Hematopoietic multipotent progenitor cell (in vitro differentiated cells): ENCODE measurements at regions not wholly inside any gene's neighbourhood (a gene's known extent, or its start where the extent isn't known, plus 50 kb on each side); places are given as distances from the start of the nearest gene placed in this dataset.
"Not testable (repeated sequence)": the region's sequence is repeated elsewhere in the genome, so short reads cannot be mapped to it uniquely, and the experiment has no call there.

ENCODE experiments used
- DNase-seq, 3 donors: peaks; one replicate each; pipeline ENCODE4 v3.0.0-alpha.2; 2011 to 2015; ENCODE audit warnings: low read depth in 2 of 3, low spot score in 2 of 3

DNA sequence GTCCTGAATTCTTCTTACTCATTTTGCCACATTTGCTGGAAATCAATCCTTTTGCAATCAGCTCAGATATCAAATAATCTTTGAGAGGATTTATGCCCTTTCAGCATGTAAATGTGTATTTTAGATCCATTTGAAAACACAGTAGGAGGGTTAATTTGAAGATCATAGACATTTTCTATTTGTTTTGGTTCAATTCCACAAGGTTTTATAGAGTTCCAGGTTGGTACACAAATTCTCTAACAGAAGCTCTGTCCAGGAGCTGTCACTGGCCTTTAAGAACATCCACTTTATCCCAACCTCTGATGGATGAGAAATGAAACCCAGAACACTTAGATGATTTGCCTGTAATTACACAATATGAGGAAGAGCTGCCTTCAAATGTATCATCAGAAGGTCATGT is 157.3 kb upstream of the CHAC2 start:
- DNase-seq, result no peak

DNA sequence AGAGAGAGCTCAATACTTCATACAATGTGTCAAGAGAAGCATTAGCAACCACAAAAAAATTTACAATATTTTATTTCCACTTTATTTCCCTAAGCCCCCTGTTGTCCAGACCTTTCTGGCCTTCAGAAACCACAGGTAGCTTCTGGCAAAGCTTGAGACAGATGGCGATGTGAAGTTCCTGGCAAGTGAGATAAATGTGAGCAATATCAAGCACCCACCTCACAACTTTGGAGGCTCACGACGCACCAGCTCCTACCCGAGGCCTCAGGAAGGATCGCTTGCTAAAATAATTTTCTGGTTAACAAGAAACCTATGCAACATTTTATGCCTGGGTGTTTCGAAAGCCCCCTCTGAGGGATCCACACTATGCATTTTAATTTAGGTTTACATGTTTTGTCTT is 158.1 kb upstream of the CHAC2 start:
- DNase-seq, result no peak

DNA sequence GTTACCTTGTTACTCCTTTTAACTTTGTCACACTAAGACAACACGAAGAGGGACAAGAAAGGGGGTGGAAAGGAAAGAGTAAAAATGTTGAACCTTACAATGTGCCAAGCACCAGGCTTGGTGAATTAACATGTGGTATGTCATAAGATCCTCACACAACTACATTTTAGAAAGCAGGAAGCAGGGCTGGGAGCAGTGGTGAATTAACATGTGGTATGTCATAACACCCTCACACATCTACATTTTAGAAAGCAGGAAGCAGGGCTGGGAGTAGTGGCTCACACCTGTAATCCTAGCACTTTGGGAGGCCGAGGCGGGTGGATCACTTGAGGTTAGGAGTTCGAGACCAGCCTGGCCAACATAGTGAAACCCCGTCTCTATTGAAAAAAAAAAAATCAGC is 159.3 kb upstream of the CHAC2 start:
- no peak for DNase-seq

DNA sequence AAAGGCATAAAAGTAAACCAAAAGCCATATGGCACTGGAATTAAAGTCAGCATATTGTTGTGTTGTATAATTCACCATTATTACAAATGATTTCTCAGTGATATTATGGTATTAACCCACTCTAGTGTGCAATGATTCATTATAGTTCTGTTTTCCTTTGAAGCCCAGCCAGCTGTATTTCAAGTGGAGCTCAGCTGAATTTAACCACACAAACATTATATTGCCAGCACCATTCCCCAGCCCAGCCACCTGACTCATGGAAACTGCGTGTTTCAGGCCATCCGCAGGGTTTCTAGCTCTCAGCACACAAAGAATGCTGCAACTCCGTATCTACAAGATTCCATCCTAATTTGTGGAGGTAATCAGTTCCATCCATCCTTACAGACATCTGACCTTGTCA is 166.8 kb upstream of the CHAC2 start:
- DNase-seq, result no peak

DNA sequence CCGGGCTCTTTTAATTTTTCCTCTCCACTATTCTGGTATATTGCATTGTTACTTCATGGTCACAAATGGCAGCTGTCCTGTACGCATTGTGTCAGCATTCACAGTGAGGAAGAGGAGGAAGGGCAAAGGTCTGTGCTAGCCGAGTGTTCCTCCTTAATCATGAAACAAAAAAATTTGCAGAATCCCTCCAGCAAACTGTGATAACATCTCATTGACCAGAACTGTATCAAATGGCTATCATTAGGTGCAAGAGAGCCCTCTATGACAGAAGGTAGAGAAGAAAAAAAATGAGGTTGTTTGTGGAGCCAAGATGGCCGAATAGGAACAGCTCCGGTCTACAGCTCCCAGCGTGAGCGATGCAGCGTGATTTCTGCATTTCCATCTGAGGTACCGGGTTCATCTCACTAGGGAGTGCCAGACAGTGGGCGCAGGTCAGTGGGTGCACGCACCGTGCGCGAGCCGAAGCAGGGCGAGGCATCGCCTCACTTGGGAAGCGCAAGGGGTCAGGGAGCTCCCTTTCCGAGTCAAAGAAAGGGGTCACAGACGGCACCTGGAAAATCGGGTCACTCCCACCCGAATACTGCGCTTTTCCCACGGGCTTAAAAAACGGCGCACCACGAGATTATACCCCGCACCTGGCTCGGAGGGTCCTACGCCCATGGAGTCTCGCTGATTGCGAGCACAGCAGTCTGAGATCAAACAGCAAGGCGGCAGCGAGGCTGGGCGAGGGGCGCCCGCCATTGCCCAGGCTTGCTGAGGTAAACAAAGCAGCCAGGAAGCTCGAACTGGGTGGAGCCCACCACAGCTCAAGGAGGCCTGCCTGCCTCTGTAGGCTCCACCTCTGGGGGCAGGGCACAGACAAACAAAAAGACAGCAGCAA is 180.6 kb upstream of the CHAC2 start:
- DNase-seq, result not testable (repeated sequence)

DNA sequence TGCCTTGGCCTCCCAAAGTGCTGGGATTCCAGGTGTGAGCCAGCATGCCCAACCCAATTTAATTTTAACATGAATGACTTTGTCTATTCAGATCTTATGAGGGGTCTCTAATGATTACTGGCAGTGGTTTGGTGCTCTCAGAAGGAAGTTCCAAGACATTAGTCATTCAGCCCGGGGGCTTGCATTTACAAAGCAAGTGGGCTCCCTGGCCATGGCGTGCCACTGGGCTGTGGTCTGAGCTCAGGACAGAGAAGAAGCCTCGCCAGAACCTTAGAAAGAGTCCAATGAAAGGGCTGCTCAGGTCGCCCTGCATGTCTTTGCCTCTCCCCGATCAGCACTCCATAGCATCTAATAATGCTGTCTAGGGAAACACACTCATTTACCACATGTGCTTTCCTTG is 182.6 kb upstream of the CHAC2 start:
- DNase-seq, result no peak

DNA sequence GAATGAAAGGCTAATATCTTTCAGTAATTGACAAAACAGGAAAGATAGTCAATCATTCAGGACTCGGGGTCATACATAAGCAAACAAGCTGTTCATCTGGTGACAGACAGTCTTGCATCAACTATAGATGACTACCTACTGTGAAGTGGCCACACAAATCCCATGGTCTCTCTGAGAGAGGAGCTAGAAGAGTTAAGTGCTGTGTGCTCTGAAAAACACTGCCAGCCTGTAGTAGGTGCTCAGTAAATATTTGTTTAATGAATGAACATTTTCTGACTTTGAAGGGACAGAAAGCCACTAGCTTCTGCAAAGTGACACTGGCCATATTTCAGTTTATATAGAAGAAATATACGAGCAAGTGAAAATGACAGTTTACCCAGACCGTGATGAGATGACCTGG is 184.0 kb upstream of the CHAC2 start:
- no peak for DNase-seq

DNA sequence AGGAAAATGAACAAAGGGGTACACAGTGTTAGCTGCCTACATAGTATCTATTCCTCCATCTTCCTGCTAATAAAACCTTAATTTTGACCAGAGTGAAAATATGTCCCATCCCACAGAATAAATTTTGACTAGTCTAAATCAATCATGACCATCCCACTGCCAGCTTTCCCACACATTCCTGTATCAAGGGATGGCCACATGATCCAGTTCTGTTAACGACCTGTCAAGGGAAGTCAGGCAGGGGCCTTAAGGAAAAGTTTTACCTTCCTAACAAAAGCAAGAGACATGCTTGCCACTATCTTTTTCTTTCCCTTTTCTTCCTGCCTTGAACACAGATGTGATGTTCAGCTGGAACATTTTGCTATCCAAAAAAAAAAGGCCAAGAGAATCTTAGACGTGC is 185.0 kb upstream of the CHAC2 start:
- no peak for DNase-seq

DNA sequence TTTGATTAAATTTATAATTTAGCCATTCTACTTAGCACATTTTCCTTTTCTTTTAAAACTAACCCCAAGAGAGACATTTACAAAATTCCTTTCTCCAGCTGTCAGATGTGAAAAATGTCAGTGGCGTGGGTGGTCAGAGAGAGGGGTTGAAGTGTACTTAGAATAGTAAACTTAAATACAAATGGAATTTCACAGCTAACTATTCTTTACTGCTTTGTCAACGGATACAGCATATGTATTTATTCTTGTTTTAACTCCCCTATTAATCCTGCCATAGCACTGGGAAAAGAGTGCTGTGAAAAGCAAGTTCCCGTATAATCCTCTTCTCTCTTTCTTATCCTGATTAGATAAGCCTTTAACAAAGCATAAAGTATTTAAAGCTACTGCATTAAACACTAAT is 191.4 kb upstream of the CHAC2 start:
- DNase-seq, result no peak

DNA sequence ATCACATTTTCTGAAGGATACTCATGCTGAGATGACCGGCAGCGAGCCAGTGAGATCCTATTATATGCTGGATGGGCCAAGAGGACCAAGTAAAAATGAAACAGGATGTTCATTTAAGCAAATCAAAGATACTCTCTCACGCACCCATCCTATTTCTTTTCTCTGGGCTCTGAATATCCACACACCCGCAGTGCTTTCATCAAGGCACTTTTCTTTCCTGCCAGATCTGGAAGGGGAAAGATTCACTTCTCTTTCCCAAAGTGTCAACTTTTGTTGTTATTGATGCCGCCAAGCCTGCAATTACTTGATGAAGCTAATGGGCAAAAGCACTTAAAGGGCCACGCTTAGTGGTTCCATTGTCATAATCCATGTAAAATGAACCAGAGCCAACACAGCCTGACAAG is 191.9 kb upstream of the CHAC2 start:
- DNase-seq, result no peak

DNA sequence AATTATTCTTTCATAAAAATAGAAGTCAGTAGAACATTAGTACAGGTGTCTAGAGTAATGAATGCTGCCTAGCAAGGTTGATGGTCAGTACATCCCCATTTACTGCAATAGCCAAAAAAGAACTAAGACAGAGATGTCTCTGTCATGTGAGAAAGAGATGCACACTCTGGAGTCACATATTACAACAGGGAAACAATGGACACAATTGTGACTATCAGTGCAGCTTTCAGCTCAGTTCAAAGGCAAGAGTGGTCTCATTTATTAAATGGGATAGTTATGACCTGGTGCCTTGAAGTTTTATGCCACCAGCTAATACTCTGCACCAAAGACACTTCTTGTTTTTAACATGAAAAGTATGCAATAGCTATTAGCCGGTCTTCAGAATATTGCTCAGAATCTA is 194.9 kb upstream of the CHAC2 start:
- DNase-seq, result no peak

DNA sequence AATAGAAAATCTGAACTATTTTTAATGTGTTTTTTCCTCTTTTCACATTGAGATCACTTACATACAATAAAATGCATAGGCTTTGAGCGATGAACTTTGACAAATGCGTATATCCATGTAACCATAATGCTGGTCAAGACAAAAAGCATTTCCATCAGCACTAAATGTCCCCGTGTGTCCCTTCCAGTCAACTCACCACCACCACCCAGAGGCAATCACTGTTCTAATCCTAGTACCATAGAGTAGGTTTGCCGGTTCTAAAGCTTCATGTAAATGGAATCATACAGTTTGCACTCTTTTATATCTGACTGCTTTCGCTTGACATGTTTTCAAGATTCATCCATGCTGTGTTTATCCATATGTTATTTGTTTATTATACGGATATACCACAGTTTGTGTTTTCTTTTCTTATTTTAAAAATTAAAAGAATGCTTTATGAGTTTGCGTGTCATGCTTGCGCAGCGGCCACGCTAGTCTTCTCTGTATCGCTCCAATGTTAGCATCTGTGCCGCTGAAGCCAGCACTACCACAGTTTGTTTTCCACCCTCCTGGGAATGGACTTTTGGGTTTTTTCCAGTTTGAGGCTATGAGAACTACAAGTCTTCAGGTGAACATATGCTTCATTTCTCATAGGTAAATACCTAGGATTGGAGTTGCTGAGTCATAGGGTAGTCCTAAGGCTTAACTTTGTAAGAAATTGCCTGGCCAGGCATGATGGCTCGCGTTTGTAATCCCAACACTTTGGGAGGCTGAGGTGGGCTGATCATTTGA is 197.5 kb upstream of the CHAC2 start:
- no peak for DNase-seq

DNA sequence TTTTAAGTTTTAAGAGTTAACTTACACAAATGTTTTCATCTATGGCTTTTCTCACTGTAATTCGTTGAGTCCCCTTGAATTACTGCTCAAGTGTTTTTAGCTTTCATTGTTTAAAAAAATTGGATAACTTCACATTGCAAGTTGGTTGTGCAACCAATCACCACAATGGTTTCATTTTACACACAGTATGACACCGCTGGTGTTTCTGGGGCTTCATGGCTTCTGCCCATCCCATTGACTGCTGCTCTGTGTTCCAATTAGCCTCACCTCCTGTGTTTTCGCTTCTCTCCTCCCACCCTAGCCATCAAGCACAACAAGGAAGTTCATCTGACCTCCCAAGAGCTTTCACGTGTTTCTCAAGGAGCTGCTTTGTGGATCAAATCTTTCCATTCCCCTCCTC is 199.1 kb upstream of the CHAC2 start:
- DNase-seq, result no peak

DNA sequence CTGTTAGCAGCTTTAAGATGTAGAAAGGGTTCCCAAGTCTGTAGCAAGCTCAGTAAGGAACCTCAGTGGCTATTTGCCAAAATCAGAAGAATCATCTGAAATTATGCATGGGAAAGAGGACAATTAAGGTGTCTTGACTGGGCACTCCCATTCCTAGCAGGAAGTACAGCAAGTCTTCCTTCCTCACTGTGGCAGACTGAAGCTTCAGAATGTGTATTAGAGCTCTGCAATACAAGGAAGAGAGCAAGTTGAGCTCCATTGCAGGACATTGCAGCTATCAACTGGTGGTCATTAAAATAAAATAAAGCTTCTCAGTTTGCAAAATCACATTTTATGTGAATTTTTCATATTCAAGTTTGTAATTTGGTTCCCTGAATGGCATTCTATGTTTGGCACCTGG is 200.5 kb upstream of the CHAC2 start:
- DNase-seq, result no peak

DNA sequence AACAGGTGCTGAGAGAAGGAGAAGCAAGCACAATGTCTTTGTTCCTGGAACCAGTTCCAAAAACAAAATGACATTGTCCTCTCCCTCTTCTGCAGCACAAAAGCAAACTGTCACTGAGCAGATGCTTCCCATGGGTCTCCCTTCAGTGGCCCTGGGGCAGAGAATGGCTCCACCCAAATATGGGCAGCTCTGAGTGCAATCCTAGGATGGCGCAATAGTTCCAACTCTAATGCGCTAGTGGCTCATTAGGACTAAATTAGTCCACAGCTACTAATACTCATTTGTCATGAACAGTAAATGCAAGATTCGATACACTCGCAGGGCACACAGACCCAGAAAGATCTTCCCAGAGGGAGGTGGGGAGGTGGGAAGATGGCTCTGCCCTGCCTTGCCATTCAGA is 205.2 kb upstream of the CHAC2 start:
- DNase-seq, result no peak

DNA sequence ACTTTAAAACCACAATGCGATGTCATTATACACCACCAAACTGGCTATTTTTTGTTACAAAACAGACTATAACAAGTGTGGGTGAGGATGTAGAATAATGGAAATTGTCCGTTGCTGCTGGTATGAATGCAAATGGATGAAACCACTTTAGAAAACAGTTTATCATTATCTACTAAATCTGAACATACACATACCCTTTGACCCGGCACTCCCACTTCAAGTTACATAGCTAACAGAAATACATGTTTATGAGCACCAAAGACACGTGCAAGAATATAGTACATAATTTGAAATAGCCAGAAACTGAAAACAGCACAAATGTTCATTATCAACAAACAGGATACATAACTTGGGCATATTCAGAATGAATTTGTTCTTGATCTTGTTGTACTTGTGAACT is 206.4 kb upstream of the CHAC2 start:
- DNase-seq, result no peak

DNA sequence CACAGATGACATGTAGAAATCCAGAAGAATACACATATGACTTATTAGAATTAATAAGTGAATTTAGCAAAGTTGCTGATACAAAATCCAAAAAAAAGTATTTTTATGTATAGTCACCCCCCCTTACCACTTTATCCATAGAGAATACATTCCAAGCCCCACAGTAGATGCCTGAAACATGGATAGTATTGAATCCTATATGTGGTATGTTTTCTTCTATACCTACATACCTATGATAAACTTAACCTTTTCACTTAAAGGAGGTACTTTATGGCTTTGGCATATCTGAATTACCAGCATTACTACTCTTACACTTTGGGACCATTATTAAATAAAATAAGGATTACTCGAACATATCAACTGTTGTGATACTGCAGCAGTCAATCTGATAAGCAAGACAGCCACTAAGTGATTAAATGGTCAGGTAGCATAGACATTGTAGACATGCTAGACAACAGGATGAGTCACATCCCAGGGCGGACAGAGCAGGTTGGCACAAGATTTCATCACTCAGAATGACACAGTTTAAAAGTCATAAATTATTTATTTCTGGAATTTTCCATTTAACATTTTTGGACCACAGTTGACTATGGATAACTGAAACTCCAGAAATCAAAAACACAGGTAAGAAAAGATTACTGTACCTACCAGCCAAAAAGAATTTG is 208.2 kb upstream of the CHAC2 start:
- DNase-seq, result no peak

DNA sequence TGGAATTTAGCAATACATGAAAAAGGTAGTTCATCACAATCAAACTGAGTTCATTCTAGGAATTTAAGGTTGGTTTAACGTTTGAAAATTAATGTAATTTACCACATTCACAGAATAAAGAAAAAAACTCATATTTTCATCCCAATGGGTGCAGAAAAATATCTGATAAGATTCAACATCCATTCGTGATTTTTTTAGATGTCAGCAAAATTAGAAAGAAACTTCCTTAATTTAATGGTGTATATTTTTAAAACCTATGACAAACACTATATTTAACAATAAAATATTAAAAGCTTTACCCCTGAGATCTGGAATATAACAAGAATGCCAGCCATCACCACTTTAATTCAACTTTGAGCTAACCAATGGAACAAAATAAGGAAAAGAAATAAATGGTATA is 208.7 kb upstream of the CHAC2 start:
- DNase-seq, result no peak

DNA sequence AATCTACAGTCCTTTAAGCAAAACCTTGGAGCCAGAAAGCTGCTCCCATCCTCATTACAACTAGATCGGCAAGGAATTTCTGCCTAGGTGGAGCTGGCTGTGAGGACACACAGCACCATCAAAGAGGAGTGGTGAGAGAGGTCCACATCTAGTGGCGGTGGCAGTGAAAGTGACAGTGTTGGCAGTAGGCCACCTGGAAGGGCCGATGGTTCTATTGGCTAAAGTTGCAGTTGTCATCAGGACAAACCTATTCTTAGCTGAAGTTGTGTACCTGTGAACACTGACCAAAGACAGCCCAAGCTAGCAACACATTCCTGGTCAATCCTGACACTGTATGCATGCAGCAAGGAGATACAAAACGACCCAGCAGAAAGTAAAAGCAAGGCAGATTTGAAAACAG is 218.1 kb upstream of the CHAC2 start:
- no peak for DNase-seq

DNA sequence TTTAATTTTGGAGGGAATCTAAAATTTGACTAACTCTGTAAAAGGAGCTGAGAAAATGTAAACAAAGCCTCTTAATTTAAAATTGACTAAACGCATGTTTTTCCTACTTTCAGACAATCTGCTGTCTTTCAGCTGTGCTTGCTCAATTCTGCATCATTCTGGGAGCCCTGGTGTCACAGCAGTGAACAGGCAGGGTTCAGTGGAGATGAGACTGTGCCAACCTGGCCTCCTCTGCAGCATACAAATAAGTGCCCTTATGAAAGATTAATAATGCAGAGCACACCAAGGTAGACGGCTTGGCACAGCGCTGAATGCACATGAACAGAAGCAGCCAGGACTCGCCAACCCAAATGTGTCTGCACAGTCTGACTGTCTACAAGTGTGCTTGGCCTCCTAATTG is 222.0 kb upstream of the CHAC2 start:
- DNase-seq, result no peak

DNA sequence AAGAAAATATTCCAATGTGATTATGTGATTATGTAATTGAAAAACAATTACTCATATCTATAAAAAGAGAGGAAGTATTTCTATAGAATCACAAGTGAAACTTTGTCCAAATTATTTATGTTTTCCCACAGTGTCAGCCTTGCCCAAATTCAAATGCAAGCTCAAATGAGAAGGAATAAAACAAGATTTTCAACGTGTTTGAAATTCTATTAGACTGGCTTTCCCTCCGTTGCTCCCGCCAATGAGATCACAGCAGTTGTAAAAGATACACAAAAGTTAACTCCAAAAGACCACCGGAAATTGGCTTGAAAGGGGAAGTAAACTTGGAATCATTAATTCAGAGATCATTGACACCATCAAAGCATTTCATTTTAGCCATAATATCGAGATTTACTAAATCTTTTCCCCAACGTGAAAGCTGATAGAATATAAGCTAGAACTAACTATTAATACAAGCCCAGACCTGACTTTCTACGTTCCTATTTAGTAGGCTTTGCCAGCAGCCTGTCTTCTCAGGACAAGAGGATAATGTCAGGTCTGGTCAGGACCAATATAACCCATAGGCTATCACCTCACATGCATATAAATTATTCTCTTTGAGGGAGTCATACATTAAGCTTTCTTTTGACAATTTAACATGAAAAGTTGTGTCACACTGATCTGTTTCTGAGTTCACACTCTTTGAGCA is 222.6 kb upstream of the CHAC2 start:
- DNase-seq, result no peak
